ENCODE measurements at regions not wholly inside any gene's neighbourhood (a gene's known extent, or its start where the extent isn't known, plus 50 kb on each side); places are given as distances from the start of the nearest gene placed in this dataset.

DNA sequence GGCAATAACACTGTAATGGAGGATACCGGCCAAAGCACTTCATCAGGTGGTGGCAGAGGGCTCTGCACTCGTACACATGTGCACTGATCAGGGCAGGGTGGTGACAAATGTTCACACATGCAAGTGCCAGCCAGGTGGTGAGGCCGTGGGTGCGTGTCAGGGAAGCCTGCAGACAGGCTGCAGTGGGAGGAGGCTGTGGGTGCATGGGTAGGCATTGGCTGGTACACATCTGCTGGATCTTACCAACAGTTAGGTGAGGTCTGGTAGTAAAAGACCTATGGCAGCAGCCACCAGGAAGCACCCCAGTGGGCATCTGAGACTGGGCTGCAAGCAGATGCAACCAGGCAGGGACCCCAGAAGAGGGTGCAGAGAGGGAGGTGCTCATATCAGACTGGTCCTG, 65.3 kb downstream of the PDE6H start:
- TF ChIP-seq TARDBP (IDR thresholded peaks at IDR 0.05) = no peak
- no peak for TF ChIP-seq SP1 (IDR thresholded peaks at IDR 0.05)
- no peak for TF ChIP-seq ELF4 (IDR thresholded peaks at IDR 0.05)
- TF ChIP-seq FOXA1 (IDR thresholded peaks at IDR 0.05) = no peak
- no peak for TF ChIP-seq SUZ12 (IDR thresholded peaks at IDR 0.05)
- TF ChIP-seq ARNT (IDR thresholded peaks at IDR 0.05) = no peak
- TF ChIP-seq NFRKB (IDR thresholded peaks at IDR 0.05) = no peak
- TF ChIP-seq FOXK2 (IDR thresholded peaks at IDR 0.05) = no peak
- TF ChIP-seq, protein P1, sequence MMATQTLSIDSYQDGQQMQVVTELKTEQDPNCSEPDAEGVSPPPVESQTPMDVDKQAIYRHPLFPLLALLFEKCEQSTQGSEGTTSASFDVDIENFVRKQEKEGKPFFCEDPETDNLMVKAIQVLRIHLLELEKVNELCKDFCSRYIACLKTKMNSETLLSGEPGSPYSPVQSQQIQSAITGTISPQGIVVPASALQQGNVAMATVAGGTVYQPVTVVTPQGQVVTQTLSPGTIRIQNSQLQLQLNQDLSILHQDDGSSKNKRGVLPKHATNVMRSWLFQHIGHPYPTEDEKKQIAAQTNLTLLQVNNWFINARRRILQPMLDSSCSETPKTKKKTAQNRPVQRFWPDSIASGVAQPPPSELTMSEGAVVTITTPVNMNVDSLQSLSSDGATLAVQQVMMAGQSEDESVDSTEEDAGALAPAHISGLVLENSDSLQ (IDR thresholded peaks at IDR 0.05) = no peak
- no peak for TF ChIP-seq FOXM1 (IDR thresholded peaks at IDR 0.05; ENCODE audit: borderline replicate concordance)
- no peak for TF ChIP-seq ZNF384 (IDR thresholded peaks at IDR 0.05)
- TF ChIP-seq L3MBTL2 (conservative IDR thresholded peaks at IDR 0.05) = no peak
- no peak for TF ChIP-seq CTBP1 (IDR thresholded peaks at IDR 0.05; ENCODE audit: borderline replicate concordance)
